ENCODE measurements at regions not wholly inside any gene's neighbourhood (a gene's known extent, or its start where the extent isn't known, plus 50 kb on each side); places are given as distances from the start of the nearest gene placed in this dataset.

DNA sequence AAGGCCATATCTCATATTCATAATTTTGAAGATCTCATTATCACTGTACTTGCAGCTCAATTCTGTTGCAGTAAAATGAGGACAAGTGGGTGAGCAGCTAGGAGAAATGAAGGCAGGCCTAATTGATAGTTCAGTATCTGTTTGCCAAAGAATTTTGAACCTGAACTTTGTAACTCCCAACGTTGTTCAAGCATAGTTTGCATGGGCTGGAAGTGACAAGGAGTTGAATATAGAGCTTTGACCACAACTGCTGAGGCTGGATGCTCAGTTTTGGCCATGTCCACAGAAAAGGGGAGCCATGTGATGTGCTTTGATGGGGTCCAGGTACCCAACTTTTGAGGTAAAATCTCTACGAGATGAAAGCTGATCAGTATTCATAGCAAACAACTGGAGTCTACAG is 177.5 kb downstream of the NXNL2 start:
- TF ChIP-seq POLR2A (IDR thresholded peaks at IDR 0.05; ENCODE audit: low read depth, low read length) (no peak), POLR2AphosphoS5 (IDR thresholded peaks at IDR 0.05; ENCODE audit: low read depth, low read length) (no peak)

Measured in GM12891 (cell line).